HG03108 (cell line): ENCODE measurements at regions not wholly inside any gene's neighbourhood (a gene's known extent, or its start where the extent isn't known, plus 50 kb on each side); places are given as distances from the start of the nearest gene placed in this dataset.
"Not testable (repeated sequence)": the region's sequence is repeated elsewhere in the genome, so short reads cannot be mapped to it uniquely, and the experiment has no call there.

Experiments
- ATAC-seq: cut with Tn5 transposase; IDR thresholded peaks from one replicate; pipeline ENCODE4 v1.9.1; 2021; ENCODE audit warnings: moderate library complexity; ENCODE audit not compliant: unreplicated experiment

- ATAC-seq = no peak
Observed at GRCh38 chr3:118629821-118630220, 404.8 kb downstream of the IGSF11 start.

- ATAC-seq = no peak
Observed at GRCh38 chr3:118635711-118636110, 398.9 kb downstream of the IGSF11 start.

GRCh38 chr3:118636841-118637240 lies 397.8 kb downstream of the IGSF11 start:
- no peak for ATAC-seq

GRCh38 chr3:118637846-118638245 lies 396.8 kb downstream of the IGSF11 start:
- ATAC-seq = no peak

- ATAC-seq = no peak
Observed at GRCh38 chr3:118641608-118642007, 393.0 kb downstream of the IGSF11 start.

DNA sequence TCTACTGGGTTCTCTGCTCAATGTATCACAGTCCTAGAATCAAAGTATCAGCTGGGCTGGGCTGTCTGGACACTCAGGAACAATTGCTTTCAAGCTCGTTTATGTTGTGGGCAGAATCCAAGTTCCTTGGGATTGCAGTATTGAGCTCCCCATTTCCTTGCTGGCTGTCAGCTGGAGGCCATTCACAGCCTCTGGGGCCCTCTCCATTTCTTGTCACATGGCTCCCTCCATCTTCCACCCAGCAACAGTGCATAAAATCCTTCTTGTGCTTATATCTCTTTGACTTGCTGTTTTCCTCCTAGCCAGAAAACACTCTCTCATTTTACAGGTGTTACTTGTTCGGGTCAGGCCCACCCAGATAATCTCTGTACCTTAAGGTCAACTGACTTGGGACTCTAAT lies 363.5 kb downstream of the IGSF11 start:
- no peak for ATAC-seq

DNA sequence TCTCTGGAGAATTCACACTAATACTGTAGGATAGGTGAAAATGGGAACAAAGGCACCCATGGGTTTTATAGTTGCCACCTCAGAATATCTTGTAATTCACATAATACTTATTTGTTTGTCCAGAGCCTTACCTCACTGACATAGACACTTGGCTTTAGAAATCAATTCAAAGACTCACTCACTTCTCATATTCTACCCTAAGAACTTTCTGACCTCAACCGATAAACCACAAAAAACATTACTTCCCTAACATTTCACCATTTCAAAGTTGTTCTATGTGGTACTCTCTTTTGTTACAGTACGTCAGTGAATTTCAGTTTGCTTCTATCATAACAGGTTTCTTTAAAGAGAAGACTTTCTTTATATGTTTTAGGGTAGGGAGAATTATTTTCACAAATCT lies 359.3 kb downstream of the IGSF11 start:
- ATAC-seq = no peak

GRCh38 chr3:118678663-118679062 lies 356.0 kb downstream of the IGSF11 start:
- ATAC-seq = not testable (repeated sequence)

- no peak for ATAC-seq
Observed at GRCh38 chr3:118682921-118683320, 351.7 kb downstream of the IGSF11 start.

DNA sequence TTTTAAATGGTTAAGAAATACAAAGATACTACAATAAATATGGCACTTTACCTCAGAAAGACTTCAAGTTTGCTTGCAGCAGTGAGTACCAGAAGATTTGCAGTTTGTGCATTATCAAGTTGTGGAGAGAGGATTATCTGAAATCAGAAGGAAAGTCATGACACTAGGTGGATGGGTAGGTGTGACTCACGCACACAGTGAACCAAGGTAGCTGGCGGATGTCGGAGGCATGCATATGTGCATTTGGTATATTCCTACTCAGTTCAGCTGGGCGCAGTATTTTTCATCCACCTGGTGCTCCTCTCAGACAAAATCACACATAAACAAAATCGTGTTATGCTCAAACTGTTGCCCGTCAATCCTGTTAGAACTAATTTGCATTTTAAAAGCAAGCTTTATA lies 351.0 kb downstream of the IGSF11 start:
- ATAC-seq = no peak

- ATAC-seq = no peak
Observed at GRCh38 chr3:118688396-118688884, 346.2 kb downstream of the IGSF11 start.

- no peak for ATAC-seq
Observed at GRCh38 chr3:118692416-118692815, 342.2 kb downstream of the IGSF11 start.

- no peak for ATAC-seq
Observed at GRCh38 chr3:118705487-118706219, 329.0 kb downstream of the IGSF11 start.

DNA sequence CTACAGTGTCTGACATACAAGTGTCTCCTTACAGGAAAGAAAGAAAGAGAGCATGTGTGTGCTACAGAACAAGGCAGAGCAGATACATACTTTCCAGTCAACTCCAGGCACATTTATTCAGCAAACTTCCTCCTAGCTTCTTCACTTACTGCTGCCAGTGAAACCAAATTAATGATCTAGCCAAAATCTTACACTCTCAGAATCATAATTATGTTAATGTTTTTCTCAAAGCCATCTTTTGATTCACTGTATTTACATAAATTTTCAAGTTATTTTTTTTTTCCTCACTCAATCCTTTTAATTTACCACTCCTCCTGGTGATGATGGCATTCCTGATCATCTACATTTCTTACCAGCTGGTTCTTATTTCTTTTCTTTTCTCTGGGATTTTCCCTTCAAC lies 326.7 kb downstream of the IGSF11 start:
- no peak for ATAC-seq

DNA sequence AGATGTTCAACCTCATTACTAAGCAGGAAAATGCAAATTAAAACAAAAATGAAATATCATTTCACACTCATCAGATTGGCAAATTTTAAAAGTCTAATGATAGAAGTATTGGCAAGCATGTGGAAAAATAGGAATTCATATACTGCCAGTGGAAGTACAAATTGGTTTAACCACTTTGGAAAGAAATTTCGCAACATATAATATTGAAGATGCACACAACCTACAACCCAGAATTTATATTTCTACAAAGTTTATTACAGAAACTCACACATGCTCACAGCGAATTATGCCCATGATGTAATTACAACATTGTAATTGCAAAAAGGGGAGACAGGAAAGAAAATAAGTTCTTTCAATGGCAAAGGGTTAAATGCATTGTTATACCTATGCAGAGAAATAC lies 324.1 kb downstream of the IGSF11 start:
- no peak for ATAC-seq

DNA sequence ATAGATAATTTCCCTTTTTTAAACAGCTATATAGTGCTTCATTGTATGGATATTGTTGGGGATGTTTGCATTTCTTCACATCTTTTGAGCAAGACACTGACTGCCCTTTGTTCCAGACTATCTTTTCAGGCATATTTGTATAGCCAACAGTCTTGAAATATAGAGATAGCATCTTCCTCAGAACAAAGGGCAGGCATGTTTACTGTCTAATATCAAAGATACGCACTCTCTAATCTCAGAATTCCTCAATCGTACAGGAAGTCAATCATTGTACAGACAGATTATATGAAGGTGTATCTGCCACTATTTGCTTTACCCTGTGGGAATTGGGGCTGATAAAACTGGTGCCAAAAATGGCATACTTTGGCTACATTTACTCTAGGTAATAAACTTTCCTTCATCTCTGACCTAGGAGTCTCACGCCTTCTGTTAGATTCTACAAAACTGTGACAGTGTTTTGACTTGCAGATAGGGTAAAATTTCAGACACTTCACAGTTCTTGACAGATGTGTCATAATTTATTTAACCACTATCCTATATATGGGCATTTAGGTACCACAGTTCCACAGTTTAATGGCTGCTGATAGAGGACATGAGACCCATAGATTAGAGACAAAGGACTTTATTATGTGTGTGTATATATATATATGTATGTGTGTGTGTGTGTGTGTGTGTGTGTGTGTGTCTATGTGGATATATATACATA lies 321.0 kb downstream of the IGSF11 start:
- no peak for ATAC-seq

- ATAC-seq = no peak
Observed at GRCh38 chr3:118714800-118715199, 319.8 kb downstream of the IGSF11 start.

DNA sequence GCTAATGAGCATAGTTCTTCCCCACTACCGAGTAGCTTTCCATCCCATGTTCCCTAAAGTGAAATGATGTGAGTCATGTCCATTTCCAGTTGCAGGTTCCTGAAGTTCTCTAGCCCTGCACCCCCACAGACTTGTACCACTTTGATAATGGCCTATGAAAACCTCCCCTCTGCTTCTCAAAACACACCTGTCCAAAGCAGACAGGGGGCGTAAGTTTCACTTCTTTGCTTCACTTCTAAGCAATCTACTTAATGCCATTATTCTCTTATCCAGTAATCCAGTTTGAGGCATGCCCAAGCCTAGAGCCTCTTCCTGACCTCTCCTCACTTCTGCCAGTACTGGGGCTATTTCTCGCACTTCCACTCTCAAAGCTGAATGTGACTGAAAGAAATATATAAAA lies 305.1 kb downstream of the IGSF11 start:
- ATAC-seq = no peak

- no peak for ATAC-seq
Observed at GRCh38 chr3:118734664-118735063, 300.0 kb downstream of the IGSF11 start.

- no peak for ATAC-seq
Observed at GRCh38 chr3:118736107-118736506, 298.5 kb downstream of the IGSF11 start.

DNA sequence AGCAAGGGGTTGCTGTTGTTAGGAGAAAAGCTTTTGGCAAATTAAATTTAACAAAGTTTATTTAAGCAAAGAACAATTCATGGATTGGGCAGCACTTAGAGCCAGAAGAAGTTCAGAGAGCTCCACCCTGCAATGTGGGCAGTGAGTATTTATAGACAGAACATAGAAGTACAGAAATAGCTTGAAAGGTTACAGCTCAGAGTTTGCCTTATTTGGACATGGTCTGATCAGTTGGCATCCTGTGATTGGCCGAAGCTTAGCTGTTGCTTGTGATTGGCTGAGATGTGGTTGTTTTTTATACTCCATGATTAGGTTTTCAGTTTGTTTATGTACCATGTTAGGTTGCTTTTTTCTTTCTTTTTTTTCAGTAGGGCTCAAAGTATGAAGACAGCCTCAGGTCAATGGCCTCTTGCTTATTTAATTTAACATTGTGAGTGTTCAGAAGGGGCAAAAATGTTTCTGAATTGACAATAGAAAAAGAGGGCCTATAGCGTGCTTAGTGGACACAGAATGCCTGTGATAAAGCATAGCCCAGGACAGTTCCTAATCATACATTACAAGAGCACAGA lies 293.8 kb downstream of the IGSF11 start:
- ATAC-seq = no peak

DNA sequence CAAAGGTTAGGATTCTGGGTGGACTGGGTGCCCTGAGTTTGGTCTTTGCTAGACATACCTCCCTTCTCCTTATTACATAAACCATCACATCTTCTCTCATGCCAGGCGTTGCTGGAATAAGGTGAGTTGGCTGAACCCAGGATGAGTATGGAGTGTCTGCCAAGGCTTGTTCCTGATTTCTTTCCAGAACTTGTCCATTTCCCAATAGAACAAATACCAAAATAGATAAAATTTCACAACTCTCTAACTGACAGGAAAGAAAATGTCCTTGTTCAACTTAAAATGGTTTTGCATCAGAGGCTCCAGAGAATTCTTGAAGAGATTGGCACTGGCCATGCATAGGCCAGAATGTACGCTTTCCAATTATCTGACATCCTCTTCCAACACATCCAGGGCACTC lies 291.9 kb downstream of the IGSF11 start:
- ATAC-seq = no peak
